ENCODE measurements at regions not wholly inside any gene's neighbourhood (a gene's known extent, or its start where the extent isn't known, plus 50 kb on each side); places are given as distances from the start of the nearest gene placed in this dataset.

DNA sequence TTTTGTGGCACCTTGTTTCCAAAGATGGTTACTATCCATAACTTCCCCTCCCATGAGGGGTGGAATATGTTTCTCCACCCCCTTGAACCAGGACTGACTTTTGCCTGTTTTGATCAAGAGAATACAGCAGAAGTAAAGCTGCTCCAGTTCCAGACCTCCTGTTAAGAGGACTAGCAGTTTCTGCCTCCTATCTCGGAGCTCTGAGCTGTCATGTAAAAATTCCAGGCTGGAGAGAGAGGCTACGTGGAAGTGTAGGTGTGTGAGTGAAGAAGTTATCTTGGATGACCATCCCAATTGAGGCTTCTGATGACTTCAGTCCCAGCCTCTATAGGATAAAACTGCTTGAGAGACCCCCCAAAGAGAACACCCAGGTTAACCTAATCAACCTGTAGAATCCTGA, 511.7 kb upstream of the IMPG1 start:
- no peak for TF ChIP-seq POLR2A (IDR thresholded peaks at IDR 0.05; ENCODE audit: borderline replicate concordance, extremely low read depth, insufficient read depth, insufficient read length)
- no peak for TF ChIP-seq POLR2AphosphoS5 (IDR thresholded peaks at IDR 0.05; ENCODE audit: low read depth, low read length)
- TF ChIP-seq, protein P1, sequence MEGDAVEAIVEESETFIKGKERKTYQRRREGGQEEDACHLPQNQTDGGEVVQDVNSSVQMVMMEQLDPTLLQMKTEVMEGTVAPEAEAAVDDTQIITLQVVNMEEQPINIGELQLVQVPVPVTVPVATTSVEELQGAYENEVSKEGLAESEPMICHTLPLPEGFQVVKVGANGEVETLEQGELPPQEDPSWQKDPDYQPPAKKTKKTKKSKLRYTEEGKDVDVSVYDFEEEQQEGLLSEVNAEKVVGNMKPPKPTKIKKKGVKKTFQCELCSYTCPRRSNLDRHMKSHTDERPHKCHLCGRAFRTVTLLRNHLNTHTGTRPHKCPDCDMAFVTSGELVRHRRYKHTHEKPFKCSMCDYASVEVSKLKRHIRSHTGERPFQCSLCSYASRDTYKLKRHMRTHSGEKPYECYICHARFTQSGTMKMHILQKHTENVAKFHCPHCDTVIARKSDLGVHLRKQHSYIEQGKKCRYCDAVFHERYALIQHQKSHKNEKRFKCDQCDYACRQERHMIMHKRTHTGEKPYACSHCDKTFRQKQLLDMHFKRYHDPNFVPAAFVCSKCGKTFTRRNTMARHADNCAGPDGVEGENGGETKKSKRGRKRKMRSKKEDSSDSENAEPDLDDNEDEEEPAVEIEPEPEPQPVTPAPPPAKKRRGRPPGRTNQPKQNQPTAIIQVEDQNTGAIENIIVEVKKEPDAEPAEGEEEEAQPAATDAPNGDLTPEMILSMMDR (IDR thresholded peaks at IDR 0.05 in 2 of 3, conservative IDR thresholded peaks at IDR 0.05 in 1 of 3; ENCODE audit: borderline replicate concordance in 1 of 3, insufficient read depth in 1 of 3, low read depth in 2 of 3, low read length in 2 of 3): no peak
- TF ChIP-seq, protein P2, sequence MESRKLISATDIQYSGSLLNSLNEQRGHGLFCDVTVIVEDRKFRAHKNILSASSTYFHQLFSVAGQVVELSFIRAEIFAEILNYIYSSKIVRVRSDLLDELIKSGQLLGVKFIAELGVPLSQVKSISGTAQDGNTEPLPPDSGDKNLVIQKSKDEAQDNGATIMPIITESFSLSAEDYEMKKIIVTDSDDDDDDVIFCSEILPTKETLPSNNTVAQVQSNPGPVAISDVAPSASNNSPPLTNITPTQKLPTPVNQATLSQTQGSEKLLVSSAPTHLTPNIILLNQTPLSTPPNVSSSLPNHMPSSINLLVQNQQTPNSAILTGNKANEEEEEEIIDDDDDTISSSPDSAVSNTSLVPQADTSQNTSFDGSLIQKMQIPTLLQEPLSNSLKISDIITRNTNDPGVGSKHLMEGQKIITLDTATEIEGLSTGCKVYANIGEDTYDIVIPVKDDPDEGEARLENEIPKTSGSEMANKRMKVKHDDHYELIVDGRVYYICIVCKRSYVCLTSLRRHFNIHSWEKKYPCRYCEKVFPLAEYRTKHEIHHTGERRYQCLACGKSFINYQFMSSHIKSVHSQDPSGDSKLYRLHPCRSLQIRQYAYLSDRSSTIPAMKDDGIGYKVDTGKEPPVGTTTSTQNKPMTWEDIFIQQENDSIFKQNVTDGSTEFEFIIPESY (IDR thresholded peaks at IDR 0.05; ENCODE audit: extremely low read depth, insufficient replicate concordance, low read length): no peak
- no peak for TF ChIP-seq TCF7L2 (IDR thresholded peaks at IDR 0.05; ENCODE audit: borderline replicate concordance, extremely low read depth, insufficient read depth, insufficient read length)
- no peak for TF ChIP-seq RAD21 (IDR thresholded peaks at IDR 0.05; ENCODE audit: low read depth)
